Kidney (tissue), 13 donors: ENCODE measurements at regions not wholly inside any gene's neighbourhood (a gene's known extent, or its start where the extent isn't known, plus 50 kb on each side); places are given as distances from the start of the nearest gene placed in this dataset.

Experiments used
- DNase-seq, 5 donors: peaks; one replicate each; pipeline ENCODE4 v3.0.0-alpha.2; 2013 to 2020
- FAIRE-seq: peaks from 2 replicates; lab custom pipeline; 2012; peaks lifted over from hg19 to GRCh38; lab: Jason Lieb, UNC
- H3K27ac ChIP-seq, 2 donors: one replicate each; pipeline ENCODE4 v1.7.0; 2013; ENCODE audit warnings: low read depth in 2 of 2, low read length in 2 of 2, inconsistent platforms in 1 of 2
- H3K27me3 ChIP-seq: one replicate; pipeline ENCODE4 v1.7.1; 2013; ENCODE audit warnings: low read length, inconsistent platforms; ENCODE audit not compliant: control insufficient read depth, insufficient read depth
- H3K36me3 ChIP-seq, 3 donors: one replicate each; pipeline versions ENCODE4 v1.7.0 to v1.7.1; 2013; ENCODE audit warnings: low read length in 3 of 3, control low read depth in 1 of 3, inconsistent platforms in 1 of 3; ENCODE audit not compliant: insufficient read depth in 3 of 3, control insufficient read depth in 2 of 3
- H3K4me1 ChIP-seq, 3 donors: one replicate each; pipeline versions ENCODE4 v1.7.0 to v1.7.1; 2013; ENCODE audit warnings: low read length in 3 of 3, inconsistent platforms in 1 of 3, low read depth in 1 of 3; ENCODE audit not compliant: control insufficient read depth in 2 of 3, insufficient read depth in 2 of 3
- H3K4me3 ChIP-seq, 3 donors: one replicate each; pipeline versions ENCODE4 v1.7.0 to v1.8.1; 2013; ENCODE audit warnings: low read length in 3 of 3, control low read depth in 1 of 3, inconsistent platforms in 1 of 3
- H3K9ac ChIP-seq, 3 donors: one replicate each; pipeline versions ENCODE4 v1.7.0 to v1.7.1; 2013; ENCODE audit warnings: low read length in 3 of 3, control low read depth in 1 of 3, inconsistent platforms in 1 of 3
- H3K9me3 ChIP-seq, 3 donors: one replicate each; pipeline versions ENCODE4 v1.7.0 to v1.7.1; 2013; ENCODE audit warnings: low read length in 3 of 3, control low read depth in 1 of 3, inconsistent platforms in 1 of 3; ENCODE audit not compliant: control insufficient read depth in 2 of 3, insufficient read depth in 1 of 3
- CTCF ChIP-seq: IDR thresholded peaks from 3 replicates; pipeline ENCODE4 v1.5.1; 2012; ENCODE audit warnings: mild to moderate bottlenecking, moderate library complexity, borderline replicate concordance; ENCODE audit not compliant: insufficient read depth; ENCODE audit errors: extremely low read depth
- intact Hi-C: fragments of 100-400 bp; cut with DNase I; formaldehyde crosslinking; loops from one replicate; pipeline ENCODE4 v1.11.1; 2022
- donor health status: control.
- donor health status: control.
- donor health status: control.
- donor health status: control.
- donor health status: control.
- donor health status: DM: yes; HTN: yes; CAD: no.
- donor health status: Normal renal cell carcinoma (clear cell type).

GRCh38 chr10:29389935-29390334 is 101.1 kb downstream of the LYZL1 start:
- Histone ChIP-seq H3K4me1 (no peaks in the 10 kb centered on the region), H3K36me3 (no peaks in the 10 kb centered on the region), H3K9me3 (no peaks in the 10 kb centered on the region), H3K4me3 (no peak overlapping the region), H3K27ac (no peak overlapping the region), H3K9ac (no peak overlapping the region), H3K27me3 (no peaks in the 10 kb centered on the region)
- DNase-seq (peak in 1 of 5 donors; percentile 36), FAIRE-seq (no peak)
- TF ChIP-seq CTCF, result no peak
- intact Hi-C loops, result no loop called here

GRCh38 chr10:29392376-29393021 is 103.6 kb downstream of the LYZL1 start:
- Histone ChIP-seq H3K36me3 (no peaks in the 10 kb centered on the region), H3K9ac (no peak overlapping the region), H3K9me3 (no peaks in the 10 kb centered on the region), H3K27me3 (no peaks in the 10 kb centered on the region), H3K27ac (no peak overlapping the region), H3K4me1 (no peaks in the 10 kb centered on the region), H3K4me3 (no peak overlapping the region)
- TF ChIP-seq CTCF, result peak; percentile 63
- FAIRE-seq (peak; percentile 45), DNase-seq (peak in 3 of 5 donors; percentile 63 to 88 (median 83))
- intact Hi-C loops, result no loop called here

GRCh38 chr10:29394321-29394932 is 105.6 kb downstream of the LYZL1 start:
- Histone ChIP-seq H3K9me3 (no peaks in the 10 kb centered on the region), H3K27ac (no peak overlapping the region), H3K36me3 (no peaks in the 10 kb centered on the region), H3K9ac (no peak overlapping the region), H3K4me1 (no peaks in the 10 kb centered on the region), H3K4me3 (no peak overlapping the region), H3K27me3 (no peaks in the 10 kb centered on the region)
- no peak for DNase-seq
- intact Hi-C loops, result no loop called here
- TF ChIP-seq CTCF, result no peak
- FAIRE-seq, result no peak
